PC-3 (cell line): ENCODE measurements at regions not wholly inside any gene's neighbourhood (a gene's known extent, or its start where the extent isn't known, plus 50 kb on each side); places are given as distances from the start of the nearest gene placed in this dataset.

Experiments
- EZH2phosphoT487 ChIP-seq: fragments of 300-600 bp; sonication (generic); IDR thresholded peaks from 2 replicates; pipeline ENCODE4 v1.6.1; 2018; ENCODE audit warnings: mild to moderate bottlenecking, antibody characterized with exemption, low read length, borderline replicate concordance
- TF ChIP-seq, protein P1 (sequence below): fragments of 300-600 bp; sonication (generic); conservative IDR thresholded peaks from 2 replicates; pipeline ENCODE4 v1.5.1; 2017; ENCODE audit warnings: antibody characterized with exemption, low read depth, mild to moderate bottlenecking, low read length

GRCh38 chr5:9733486-9733885 is 103.3 kb upstream of the TAS2R1 start:
- TF ChIP-seq, protein P1, sequence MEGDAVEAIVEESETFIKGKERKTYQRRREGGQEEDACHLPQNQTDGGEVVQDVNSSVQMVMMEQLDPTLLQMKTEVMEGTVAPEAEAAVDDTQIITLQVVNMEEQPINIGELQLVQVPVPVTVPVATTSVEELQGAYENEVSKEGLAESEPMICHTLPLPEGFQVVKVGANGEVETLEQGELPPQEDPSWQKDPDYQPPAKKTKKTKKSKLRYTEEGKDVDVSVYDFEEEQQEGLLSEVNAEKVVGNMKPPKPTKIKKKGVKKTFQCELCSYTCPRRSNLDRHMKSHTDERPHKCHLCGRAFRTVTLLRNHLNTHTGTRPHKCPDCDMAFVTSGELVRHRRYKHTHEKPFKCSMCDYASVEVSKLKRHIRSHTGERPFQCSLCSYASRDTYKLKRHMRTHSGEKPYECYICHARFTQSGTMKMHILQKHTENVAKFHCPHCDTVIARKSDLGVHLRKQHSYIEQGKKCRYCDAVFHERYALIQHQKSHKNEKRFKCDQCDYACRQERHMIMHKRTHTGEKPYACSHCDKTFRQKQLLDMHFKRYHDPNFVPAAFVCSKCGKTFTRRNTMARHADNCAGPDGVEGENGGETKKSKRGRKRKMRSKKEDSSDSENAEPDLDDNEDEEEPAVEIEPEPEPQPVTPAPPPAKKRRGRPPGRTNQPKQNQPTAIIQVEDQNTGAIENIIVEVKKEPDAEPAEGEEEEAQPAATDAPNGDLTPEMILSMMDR = no peak
- no peak for TF ChIP-seq EZH2phosphoT487
